Activated T-cell treated with anti-CD3 and anti-CD28 coated beads for 48 hours (primary cell): ENCODE measurements at regions not wholly inside any gene's neighbourhood (a gene's known extent, or its start where the extent isn't known, plus 50 kb on each side); places are given as distances from the start of the nearest gene placed in this dataset.
"Not testable (repeated sequence)": the region's sequence is repeated elsewhere in the genome, so short reads cannot be mapped to it uniquely, and the experiment has no call there.

Experiments used
- DNase-seq: peaks from one replicate; pipeline ENCODE4 v3.0.0-alpha.2; 2020; ENCODE audit warnings: low read depth

GRCh38 chr15:20368974-20369373 lies 172.6 kb downstream of the GOLGA6L6 start:
- no peak for DNase-seq

- no peak for DNase-seq
These were observed 174.5 kb downstream of the GOLGA6L6 start for GRCh38 chr15:20367093-20367492.

- DNase-seq = not testable (repeated sequence)
These were observed 178.0 kb downstream of the GOLGA6L6 start for GRCh38 chr15:20363591-20363990.

- no peak for DNase-seq
These were observed 180.5 kb downstream of the GOLGA6L6 start for GRCh38 chr15:20361091-20361490.

- DNase-seq = no peak
These were observed 182.7 kb downstream of the GOLGA6L6 start for GRCh38 chr15:20358779-20359414.

GRCh38 chr15:20358066-20358778 lies 183.4 kb downstream of the GOLGA6L6 start:
- DNase-seq = no peak

- no peak for DNase-seq
These were observed 184.0 kb downstream of the GOLGA6L6 start for GRCh38 chr15:20357481-20358065.

- DNase-seq = no peak
These were observed 184.6 kb downstream of the GOLGA6L6 start for GRCh38 chr15:20356911-20357480.

GRCh38 chr15:20356444-20356910 lies 185.1 kb downstream of the GOLGA6L6 start:
- peak; percentile 74 for DNase-seq

GRCh38 chr15:20355256-20355868 lies 186.2 kb downstream of the GOLGA6L6 start:
- no peak for DNase-seq

- DNase-seq = not testable (repeated sequence)
These were observed 186.7 kb downstream of the GOLGA6L6 start for GRCh38 chr15:20354884-20355223.

GRCh38 chr15:20353966-20354883 lies 187.4 kb downstream of the GOLGA6L6 start:
- DNase-seq = no peak

GRCh38 chr15:20352241-20353200 lies 189.1 kb downstream of the GOLGA6L6 start:
- DNase-seq = no peak

- no peak for DNase-seq
These were observed 190.1 kb downstream of the GOLGA6L6 start for GRCh38 chr15:20351448-20351971.

- no peak for DNase-seq
These were observed 191.7 kb downstream of the GOLGA6L6 start for GRCh38 chr15:20349774-20350498.

- no peak for DNase-seq
These were observed 192.5 kb downstream of the GOLGA6L6 start for GRCh38 chr15:20348900-20349773.

- DNase-seq = no peak
These were observed 193.2 kb downstream of the GOLGA6L6 start for GRCh38 chr15:20348291-20348899.
